GM23338 (cell line): ENCODE measurements at regions not wholly inside any gene's neighbourhood (a gene's known extent, or its start where the extent isn't known, plus 50 kb on each side); places are given as distances from the start of the nearest gene placed in this dataset.

ENCODE experiments used
- ATAC-seq: fragments of 200-7000 bp; cut with Tn5 transposase; 3 replicates; pipeline ENCODE4 v1.9.1; 2020
- DNase-seq: peaks from one replicate; pipeline ENCODE4 v3.0.0-alpha.2; 2015; ENCODE audit warnings: low spot score
- H2AFZ ChIP-seq: fragments of 200-600 bp; sonication (generic); 2 replicates; pipeline ENCODE4 v1.8.0; 2016; ENCODE audit warnings: antibody characterized with exemption, mild to moderate bottlenecking, moderate library complexity
- H3F3A ChIP-seq: fragments of 200-600 bp; sonication (generic); replicated peaks from 2 replicates; pipeline ENCODE4 v1.8.0; 2017; ENCODE audit warnings: antibody characterized with exemption, mixed run types, low read depth
- H3K27ac ChIP-seq: fragments of 200-600 bp; sonication (generic); 2 replicates; pipeline ENCODE4 v1.6.1; 2016; ENCODE audit warnings: low read depth
- H3K27me3 ChIP-seq: fragments of 200-600 bp; sonication (generic); 2 replicates; pipeline ENCODE4 v1.8.0; 2016; ENCODE audit warnings: mild to moderate bottlenecking, mixed run types, moderate library complexity; ENCODE audit not compliant: insufficient read depth
- H3K36me3 ChIP-seq: fragments of 200-600 bp; sonication (generic); 2 replicates; pipeline ENCODE4 v1.8.0; 2016; ENCODE audit warnings: mild to moderate bottlenecking; ENCODE audit not compliant: insufficient read depth
- H3K4me1 ChIP-seq: fragments of 200-600 bp; sonication (generic); 2 replicates; pipeline ENCODE4 v1.8.0; 2016; ENCODE audit warnings: mild to moderate bottlenecking, moderate library complexity; ENCODE audit not compliant: insufficient read depth
- H3K4me2 ChIP-seq: fragments of 200-600 bp; sonication (generic); 2 replicates; pipeline ENCODE4 v1.7.1; 2017; ENCODE audit warnings: mixed run types
- H3K4me3 ChIP-seq: fragments of 200-600 bp; sonication (generic); 2 replicates; pipeline ENCODE4 v1.6.1; 2016; ENCODE audit warnings: mixed run types
- H3K79me2 ChIP-seq: fragments of 200-600 bp; sonication (generic); replicated peaks from 2 replicates; pipeline ENCODE4 v1.8.0; 2017; ENCODE audit warnings: mild to moderate bottlenecking; ENCODE audit not compliant: insufficient read depth
- H3K9me2 ChIP-seq: fragments of 200-600 bp; sonication (generic); 2 replicates; pipeline ENCODE4 v1.8.0; 2017; ENCODE audit not compliant: insufficient read depth
- H4K20me1 ChIP-seq: fragments of 200-600 bp; sonication (generic); replicated peaks from 2 replicates; pipeline ENCODE4 v1.8.0; 2017; ENCODE audit warnings: mild to moderate bottlenecking; ENCODE audit not compliant: insufficient read depth
- H3K27ac Mint-ChIP-seq: 2 replicates; pipeline ENCODE4 v1.8.0; 2020; ENCODE audit warnings: inconsistent platforms, mild to moderate bottlenecking, moderate library complexity, mixed read lengths
- H3K27me3 Mint-ChIP-seq: 3 replicates; pipeline ENCODE4 v1.8.0; 2022; ENCODE audit warnings: low read depth, mild to moderate bottlenecking, moderate library complexity, mixed read lengths, inconsistent platforms; ENCODE audit not compliant: insufficient read depth, poor library complexity
- H3K36me3 Mint-ChIP-seq: 3 replicates; pipeline ENCODE4 v1.8.0; 2021; ENCODE audit warnings: low read depth, mild to moderate bottlenecking, inconsistent platforms, moderate library complexity, mixed read lengths
- H3K4me1 Mint-ChIP-seq: 3 replicates; pipeline ENCODE4 v1.8.0; 2020; ENCODE audit warnings: mild to moderate bottlenecking, inconsistent platforms, mixed read lengths
- H3K4me3 Mint-ChIP-seq: 3 replicates; pipeline ENCODE4 v1.8.0; 2021; ENCODE audit warnings: moderate library complexity, mild to moderate bottlenecking, inconsistent platforms, mixed read lengths
- H3K9me3 Mint-ChIP-seq: 3 replicates; pipeline ENCODE4 v1.8.0; 2020; ENCODE audit warnings: moderate library complexity, mild to moderate bottlenecking, inconsistent platforms, mixed read lengths
- CREB1 ChIP-seq: fragments of 250-450 bp; sonication (Bioruptor Pico); IDR thresholded peaks from 2 replicates; pipeline ENCODE4 v1.5.0; 2020; ENCODE audit warnings: low read depth, mild to moderate bottlenecking, moderate library complexity
- EZH2 ChIP-seq: fragments of 200-600 bp; sonication (generic); IDR thresholded peaks from one replicate; pipeline ENCODE4 v1.8.0; 2017; ENCODE audit warnings: antibody characterized with exemption, mild to moderate bottlenecking, low read depth; ENCODE audit not compliant: unreplicated experiment
- EZH2phosphoT487 ChIP-seq: fragments of 200-600 bp; sonication (generic); IDR thresholded peaks from one replicate; pipeline ENCODE4 v1.8.1; 2018; ENCODE audit warnings: antibody characterized with exemption; ENCODE audit not compliant: unreplicated experiment
- JUNB ChIP-seq: IDR thresholded peaks from one replicate; pipeline ENCODE4 v1.6.1; 2016; ENCODE audit warnings: antibody characterized with exemption; ENCODE audit not compliant: unreplicated experiment
- NANOG ChIP-seq: IDR thresholded peaks from 2 replicates; pipeline ENCODE4 v1.6.1; 2016; ENCODE audit warnings: antibody characterized with exemption, borderline replicate concordance
- POLR2AphosphoS5 ChIP-seq: IDR thresholded peaks from 2 replicates; pipeline ENCODE4 v1.6.1; 2016; ENCODE audit warnings: antibody characterized with exemption, low read depth
- STAT1 ChIP-seq: IDR thresholded peaks from one replicate; pipeline ENCODE4 v1.6.1; 2016; ENCODE audit warnings: antibody characterized with exemption; ENCODE audit not compliant: unreplicated experiment
- ZNF114 ChIP-seq: fragments of 250-450 bp; sonication (Bioruptor Pico); IDR thresholded peaks from 2 replicates; pipeline ENCODE4 v1.5.0; 2020; ENCODE audit warnings: mild to moderate bottlenecking, moderate library complexity
- ZNF331 ChIP-seq: fragments of 250-450 bp; sonication (Bioruptor Pico); IDR thresholded peaks from 2 replicates; pipeline ENCODE4 v1.5.0; 2020; ENCODE audit warnings: low read depth, mild to moderate bottlenecking, moderate library complexity
- TF ChIP-seq, protein P1 (sequence below), 2 experiments: fragments of 200-600 bp in 1 of 2; sonication (generic) in 1 of 2; conservative IDR thresholded peaks; 2 replicates each; pipeline versions ENCODE4 v1.5.1 to v1.6.1; 2016 to 2017; ENCODE audit warnings: antibody characterized with exemption in 2 of 2, low read depth in 2 of 2, mild to moderate bottlenecking in 2 of 2, moderate library complexity in 1 of 2
- TF ChIP-seq, protein P2 (sequence below): IDR thresholded peaks from 2 replicates; pipeline ENCODE4 v1.6.1; 2016; ENCODE audit warnings: antibody characterized with exemption
- TF ChIP-seq, protein P3 (sequence below): IDR thresholded peaks from one replicate; pipeline ENCODE4 v1.6.1; 2018; ENCODE audit warnings: antibody characterized with exemption; ENCODE audit not compliant: unreplicated experiment
- TF ChIP-seq, protein P4 (sequence below): fragments of 250-450 bp; sonication (Bioruptor Pico); IDR thresholded peaks from 2 replicates; pipeline ENCODE4 v1.5.0; 2020; ENCODE audit warnings: mild to moderate bottlenecking, moderate library complexity

DNA sequence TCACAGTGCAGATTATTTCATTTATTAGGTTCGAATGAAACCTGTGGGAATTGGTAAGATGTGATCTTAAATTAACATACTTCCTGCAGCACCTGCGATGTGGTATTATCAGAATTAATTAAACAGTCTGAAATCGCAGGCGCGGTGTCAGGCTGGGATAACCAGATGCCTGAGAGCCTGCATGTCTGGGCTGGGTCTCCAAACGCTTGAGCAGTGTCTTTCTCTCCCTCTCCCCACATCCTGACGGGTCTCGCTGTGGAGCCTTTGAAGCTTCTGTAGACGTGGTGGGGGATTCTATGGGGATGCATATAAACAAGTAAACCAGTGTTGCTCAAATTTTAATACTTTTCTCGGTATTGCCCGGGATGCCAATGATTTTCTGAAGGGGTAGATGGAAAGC is 366.2 kb upstream of the SPRED2 start:
- TF ChIP-seq, protein P1, sequence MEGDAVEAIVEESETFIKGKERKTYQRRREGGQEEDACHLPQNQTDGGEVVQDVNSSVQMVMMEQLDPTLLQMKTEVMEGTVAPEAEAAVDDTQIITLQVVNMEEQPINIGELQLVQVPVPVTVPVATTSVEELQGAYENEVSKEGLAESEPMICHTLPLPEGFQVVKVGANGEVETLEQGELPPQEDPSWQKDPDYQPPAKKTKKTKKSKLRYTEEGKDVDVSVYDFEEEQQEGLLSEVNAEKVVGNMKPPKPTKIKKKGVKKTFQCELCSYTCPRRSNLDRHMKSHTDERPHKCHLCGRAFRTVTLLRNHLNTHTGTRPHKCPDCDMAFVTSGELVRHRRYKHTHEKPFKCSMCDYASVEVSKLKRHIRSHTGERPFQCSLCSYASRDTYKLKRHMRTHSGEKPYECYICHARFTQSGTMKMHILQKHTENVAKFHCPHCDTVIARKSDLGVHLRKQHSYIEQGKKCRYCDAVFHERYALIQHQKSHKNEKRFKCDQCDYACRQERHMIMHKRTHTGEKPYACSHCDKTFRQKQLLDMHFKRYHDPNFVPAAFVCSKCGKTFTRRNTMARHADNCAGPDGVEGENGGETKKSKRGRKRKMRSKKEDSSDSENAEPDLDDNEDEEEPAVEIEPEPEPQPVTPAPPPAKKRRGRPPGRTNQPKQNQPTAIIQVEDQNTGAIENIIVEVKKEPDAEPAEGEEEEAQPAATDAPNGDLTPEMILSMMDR (conservative IDR thresholded peaks at IDR 0.05; ENCODE audit: low read depth in 2 of 2): no peak
- TF ChIP-seq STAT1: no peak
- TF ChIP-seq JUNB: no peak
- TF ChIP-seq, protein P2, sequence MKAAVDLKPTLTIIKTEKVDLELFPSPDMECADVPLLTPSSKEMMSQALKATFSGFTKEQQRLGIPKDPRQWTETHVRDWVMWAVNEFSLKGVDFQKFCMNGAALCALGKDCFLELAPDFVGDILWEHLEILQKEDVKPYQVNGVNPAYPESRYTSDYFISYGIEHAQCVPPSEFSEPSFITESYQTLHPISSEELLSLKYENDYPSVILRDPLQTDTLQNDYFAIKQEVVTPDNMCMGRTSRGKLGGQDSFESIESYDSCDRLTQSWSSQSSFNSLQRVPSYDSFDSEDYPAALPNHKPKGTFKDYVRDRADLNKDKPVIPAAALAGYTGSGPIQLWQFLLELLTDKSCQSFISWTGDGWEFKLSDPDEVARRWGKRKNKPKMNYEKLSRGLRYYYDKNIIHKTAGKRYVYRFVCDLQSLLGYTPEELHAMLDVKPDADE: no peak
- TF ChIP-seq, protein P3, sequence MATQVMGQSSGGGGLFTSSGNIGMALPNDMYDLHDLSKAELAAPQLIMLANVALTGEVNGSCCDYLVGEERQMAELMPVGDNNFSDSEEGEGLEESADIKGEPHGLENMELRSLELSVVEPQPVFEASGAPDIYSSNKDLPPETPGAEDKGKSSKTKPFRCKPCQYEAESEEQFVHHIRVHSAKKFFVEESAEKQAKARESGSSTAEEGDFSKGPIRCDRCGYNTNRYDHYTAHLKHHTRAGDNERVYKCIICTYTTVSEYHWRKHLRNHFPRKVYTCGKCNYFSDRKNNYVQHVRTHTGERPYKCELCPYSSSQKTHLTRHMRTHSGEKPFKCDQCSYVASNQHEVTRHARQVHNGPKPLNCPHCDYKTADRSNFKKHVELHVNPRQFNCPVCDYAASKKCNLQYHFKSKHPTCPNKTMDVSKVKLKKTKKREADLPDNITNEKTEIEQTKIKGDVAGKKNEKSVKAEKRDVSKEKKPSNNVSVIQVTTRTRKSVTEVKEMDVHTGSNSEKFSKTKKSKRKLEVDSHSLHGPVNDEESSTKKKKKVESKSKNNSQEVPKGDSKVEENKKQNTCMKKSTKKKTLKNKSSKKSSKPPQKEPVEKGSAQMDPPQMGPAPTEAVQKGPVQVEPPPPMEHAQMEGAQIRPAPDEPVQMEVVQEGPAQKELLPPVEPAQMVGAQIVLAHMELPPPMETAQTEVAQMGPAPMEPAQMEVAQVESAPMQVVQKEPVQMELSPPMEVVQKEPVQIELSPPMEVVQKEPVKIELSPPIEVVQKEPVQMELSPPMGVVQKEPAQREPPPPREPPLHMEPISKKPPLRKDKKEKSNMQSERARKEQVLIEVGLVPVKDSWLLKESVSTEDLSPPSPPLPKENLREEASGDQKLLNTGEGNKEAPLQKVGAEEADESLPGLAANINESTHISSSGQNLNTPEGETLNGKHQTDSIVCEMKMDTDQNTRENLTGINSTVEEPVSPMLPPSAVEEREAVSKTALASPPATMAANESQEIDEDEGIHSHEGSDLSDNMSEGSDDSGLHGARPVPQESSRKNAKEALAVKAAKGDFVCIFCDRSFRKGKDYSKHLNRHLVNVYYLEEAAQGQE: no peak
- TF ChIP-seq EZH2phosphoT487: no peak
- TF ChIP-seq NANOG: no peak
- no peak for TF ChIP-seq CREB1 (CRISPR knock-in tag)
- no peak for TF ChIP-seq POLR2AphosphoS5
- TF ChIP-seq, protein P4, sequence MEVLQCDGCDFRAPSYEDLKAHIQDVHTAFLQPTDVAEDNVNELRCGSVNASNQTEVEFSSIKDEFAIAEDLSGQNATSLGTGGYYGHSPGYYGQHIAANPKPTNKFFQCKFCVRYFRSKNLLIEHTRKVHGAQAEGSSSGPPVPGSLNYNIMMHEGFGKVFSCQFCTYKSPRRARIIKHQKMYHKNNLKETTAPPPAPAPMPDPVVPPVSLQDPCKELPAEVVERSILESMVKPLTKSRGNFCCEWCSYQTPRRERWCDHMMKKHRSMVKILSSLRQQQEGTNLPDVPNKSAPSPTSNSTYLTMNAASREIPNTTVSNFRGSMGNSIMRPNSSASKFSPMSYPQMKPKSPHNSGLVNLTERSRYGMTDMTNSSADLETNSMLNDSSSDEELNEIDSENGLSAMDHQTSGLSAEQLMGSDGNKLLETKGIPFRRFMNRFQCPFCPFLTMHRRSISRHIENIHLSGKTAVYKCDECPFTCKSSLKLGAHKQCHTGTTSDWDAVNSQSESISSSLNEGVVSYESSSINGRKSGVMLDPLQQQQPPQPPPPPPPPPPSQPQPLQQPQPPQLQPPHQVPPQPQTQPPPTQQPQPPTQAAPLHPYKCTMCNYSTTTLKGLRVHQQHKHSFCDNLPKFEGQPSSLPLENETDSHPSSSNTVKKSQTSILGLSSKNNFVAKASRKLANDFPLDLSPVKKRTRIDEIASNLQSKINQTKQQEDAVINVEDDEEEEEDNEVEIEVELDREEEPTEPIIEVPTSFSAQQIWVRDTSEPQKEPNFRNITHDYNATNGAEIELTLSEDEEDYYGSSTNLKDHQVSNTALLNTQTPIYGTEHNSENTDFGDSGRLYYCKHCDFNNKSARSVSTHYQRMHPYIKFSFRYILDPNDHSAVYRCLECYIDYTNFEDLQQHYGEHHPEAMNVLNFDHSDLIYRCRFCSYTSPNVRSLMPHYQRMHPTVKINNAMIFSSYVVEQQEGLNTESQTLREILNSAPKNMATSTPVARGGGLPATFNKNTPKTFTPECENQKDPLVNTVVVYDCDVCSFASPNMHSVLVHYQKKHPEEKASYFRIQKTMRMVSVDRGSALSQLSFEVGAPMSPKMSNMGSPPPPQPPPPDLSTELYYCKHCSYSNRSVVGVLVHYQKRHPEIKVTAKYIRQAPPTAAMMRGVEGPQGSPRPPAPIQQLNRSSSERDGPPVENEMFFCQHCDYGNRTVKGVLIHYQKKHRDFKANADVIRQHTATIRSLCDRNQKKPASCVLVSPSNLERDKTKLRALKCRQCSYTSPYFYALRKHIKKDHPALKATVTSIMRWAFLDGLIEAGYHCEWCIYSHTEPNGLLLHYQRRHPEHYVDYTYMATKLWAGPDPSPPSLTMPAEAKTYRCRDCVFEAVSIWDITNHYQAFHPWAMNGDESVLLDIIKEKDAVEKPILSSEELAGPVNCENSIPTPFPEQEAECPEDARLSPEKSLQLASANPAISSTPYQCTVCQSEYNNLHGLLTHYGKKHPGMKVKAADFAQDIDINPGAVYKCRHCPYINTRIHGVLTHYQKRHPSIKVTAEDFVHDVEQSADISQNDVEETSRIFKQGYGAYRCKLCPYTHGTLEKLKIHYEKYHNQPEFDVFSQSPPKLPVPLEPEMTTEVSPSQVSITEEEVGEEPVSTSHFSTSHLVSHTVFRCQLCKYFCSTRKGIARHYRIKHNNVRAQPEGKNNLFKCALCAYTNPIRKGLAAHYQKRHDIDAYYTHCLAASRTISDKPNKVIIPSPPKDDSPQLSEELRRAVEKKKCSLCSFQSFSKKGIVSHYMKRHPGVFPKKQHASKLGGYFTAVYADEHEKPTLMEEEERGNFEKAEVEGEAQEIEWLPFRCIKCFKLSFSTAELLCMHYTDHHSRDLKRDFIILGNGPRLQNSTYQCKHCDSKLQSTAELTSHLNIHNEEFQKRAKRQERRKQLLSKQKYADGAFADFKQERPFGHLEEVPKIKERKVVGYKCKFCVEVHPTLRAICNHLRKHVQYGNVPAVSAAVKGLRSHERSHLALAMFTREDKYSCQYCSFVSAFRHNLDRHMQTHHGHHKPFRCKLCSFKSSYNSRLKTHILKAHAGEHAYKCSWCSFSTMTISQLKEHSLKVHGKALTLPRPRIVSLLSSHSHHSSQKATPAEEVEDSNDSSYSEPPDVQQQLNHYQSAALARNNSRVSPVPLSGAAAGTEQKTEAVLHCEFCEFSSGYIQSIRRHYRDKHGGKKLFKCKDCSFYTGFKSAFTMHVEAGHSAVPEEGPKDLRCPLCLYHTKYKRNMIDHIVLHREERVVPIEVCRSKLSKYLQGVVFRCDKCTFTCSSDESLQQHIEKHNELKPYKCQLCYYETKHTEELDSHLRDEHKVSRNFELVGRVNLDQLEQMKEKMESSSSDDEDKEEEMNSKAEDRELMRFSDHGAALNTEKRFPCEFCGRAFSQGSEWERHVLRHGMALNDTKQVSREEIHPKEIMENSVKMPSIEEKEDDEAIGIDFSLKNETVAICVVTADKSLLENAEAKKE: no peak
- TF ChIP-seq ZNF331: no peak
- TF ChIP-seq EZH2: no peak
- TF ChIP-seq ZNF114 (CRISPR knock-in tag): no peak
- Mint-ChIP-seq H3K27ac (no peak overlapping the region), H3K9me3 (no peaks in the 10 kb centered on the region; the same call in 2 of the 3 replicates), H3K4me3 (no peak overlapping the region), H3K4me1 (no peaks in the 10 kb centered on the region), H3K27me3 (peaks cover 3% of the 10 kb centered on the region), H3K36me3 (no peaks in the 10 kb centered on the region)
- Histone ChIP-seq H3K4me3 (no peak overlapping the region), H3F3A (no peaks in the 10 kb centered on the region), H2AFZ (no peak overlapping the region), H4K20me1 (no peaks in the 10 kb centered on the region), H3K79me2 (no peaks in the 10 kb centered on the region), H3K27me3 (no peaks in the 10 kb centered on the region), H3K27ac (no peak overlapping the region), H3K9me2 (no peaks in the 10 kb centered on the region; the same call in 1 of the 2 replicates), H3K4me1 (no peaks in the 10 kb centered on the region), H3K36me3 (no peaks in the 10 kb centered on the region), H3K4me2 (no peak overlapping the region)
- DNase-seq (no peak), ATAC-seq (no peak)
